Gastroesophageal sphincter (tissue), 3 donors: ENCODE measurements at regions not wholly inside any gene's neighbourhood (a gene's known extent, or its start where the extent isn't known, plus 50 kb on each side); places are given as distances from the start of the nearest gene placed in this dataset.

Source experiments
- POLR2A ChIP-seq, 2 donors: fragments of 450-650 bp; IDR thresholded peaks; one replicate each; pipeline ENCODE4 v1.6.1; 2017; ENCODE audit warnings: antibody characterized with exemption in 2 of 2, mild to moderate bottlenecking in 2 of 2, moderate library complexity in 1 of 2
- POLR2AphosphoS5 ChIP-seq: sonication (generic); formaldehyde crosslinking; IDR thresholded peaks from one replicate; pipeline ENCODE4 v1.6.1; 2017; ENCODE audit warnings: antibody characterized with exemption
- TF ChIP-seq, protein P1 (sequence below), 4 experiments: fragments of 200-600 bp in 2 of 4; fragments of 450-650 bp in 2 of 4; sonication (generic) in 1 of 4; IDR thresholded peaks; one replicate each; pipeline ENCODE4 v1.5.1; 2017 to 2019; ENCODE audit warnings: antibody characterized with exemption in 4 of 4, mild to moderate bottlenecking in 2 of 4, moderate library complexity in 2 of 4

DNA sequence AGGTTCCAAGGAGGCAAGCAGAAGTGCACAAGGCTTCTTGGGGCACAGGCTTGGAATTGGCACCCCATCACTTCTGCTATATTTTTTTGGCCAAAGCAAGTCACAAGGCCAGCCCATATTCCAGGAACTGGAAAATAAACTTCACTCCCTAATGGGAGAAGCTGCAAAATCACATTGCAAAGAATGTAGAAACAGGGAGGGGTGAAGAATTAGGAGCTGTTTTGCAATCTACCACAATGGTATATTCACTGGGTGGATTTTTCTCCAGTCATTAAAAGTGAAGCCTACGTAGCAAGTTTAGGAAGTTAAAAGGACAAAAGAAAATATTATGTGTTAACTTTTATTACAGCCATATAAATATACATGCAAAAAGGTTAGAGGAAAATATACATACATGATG, 464.8 kb downstream of the COG6 start:
- TF ChIP-seq, protein P1, sequence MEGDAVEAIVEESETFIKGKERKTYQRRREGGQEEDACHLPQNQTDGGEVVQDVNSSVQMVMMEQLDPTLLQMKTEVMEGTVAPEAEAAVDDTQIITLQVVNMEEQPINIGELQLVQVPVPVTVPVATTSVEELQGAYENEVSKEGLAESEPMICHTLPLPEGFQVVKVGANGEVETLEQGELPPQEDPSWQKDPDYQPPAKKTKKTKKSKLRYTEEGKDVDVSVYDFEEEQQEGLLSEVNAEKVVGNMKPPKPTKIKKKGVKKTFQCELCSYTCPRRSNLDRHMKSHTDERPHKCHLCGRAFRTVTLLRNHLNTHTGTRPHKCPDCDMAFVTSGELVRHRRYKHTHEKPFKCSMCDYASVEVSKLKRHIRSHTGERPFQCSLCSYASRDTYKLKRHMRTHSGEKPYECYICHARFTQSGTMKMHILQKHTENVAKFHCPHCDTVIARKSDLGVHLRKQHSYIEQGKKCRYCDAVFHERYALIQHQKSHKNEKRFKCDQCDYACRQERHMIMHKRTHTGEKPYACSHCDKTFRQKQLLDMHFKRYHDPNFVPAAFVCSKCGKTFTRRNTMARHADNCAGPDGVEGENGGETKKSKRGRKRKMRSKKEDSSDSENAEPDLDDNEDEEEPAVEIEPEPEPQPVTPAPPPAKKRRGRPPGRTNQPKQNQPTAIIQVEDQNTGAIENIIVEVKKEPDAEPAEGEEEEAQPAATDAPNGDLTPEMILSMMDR (IDR thresholded peaks at IDR 0.05) = no peak
- TF ChIP-seq POLR2A (IDR thresholded peaks at IDR 0.05) = no peak
- no peak for TF ChIP-seq POLR2AphosphoS5
